SU-DHL-6 (cell line): ENCODE measurements at regions not wholly inside any gene's neighbourhood (a gene's known extent, or its start where the extent isn't known, plus 50 kb on each side); places are given as distances from the start of the nearest gene placed in this dataset.

Experiments
- H2AFZ ChIP-seq: fragments of 200-600 bp; sonication (generic); 2 replicates; pipeline ENCODE4 v1.6.1; 2014; ENCODE audit warnings: low read depth, mild to moderate bottlenecking, moderate library complexity, mixed read lengths, antibody characterized with exemption, low read length; ENCODE audit not compliant: severe bottlenecking
- H3F3A ChIP-seq: fragments of 200-600 bp; shearing (Covaris generic); 2 replicates; pipeline ENCODE4 v1.6.0; 2016; ENCODE audit warnings: antibody characterized with exemption, mild to moderate bottlenecking; ENCODE audit not compliant: insufficient read depth
- H3K27ac ChIP-seq: fragments of 200-600 bp; sonication (generic); 2 replicates; pipeline ENCODE4 v1.5.1; 2016; ENCODE audit warnings: low read depth, mild to moderate bottlenecking, low read length, moderate library complexity, mixed read lengths
- H3K27me3 ChIP-seq: fragments of 200-600 bp; sonication (generic), shearing (Covaris generic); 2 replicates; pipeline ENCODE4 v1.6.0; 2014; ENCODE audit warnings: mild to moderate bottlenecking, low read length
- H3K36me3 ChIP-seq: fragments of 200-600 bp; sonication (generic); 2 replicates; pipeline ENCODE4 v1.6.1; 2014; ENCODE audit warnings: mild to moderate bottlenecking, low read length, mixed read lengths
- H3K4me2 ChIP-seq: fragments of 300-600, 200-600 bp; shearing (Covaris generic), sonication (generic); 2 replicates; pipeline ENCODE4 v1.6.0; 2014; ENCODE audit warnings: low read length, low read depth, mild to moderate bottlenecking; ENCODE audit not compliant: poor library complexity, severe bottlenecking
- H3K4me3 ChIP-seq: fragments of 200-600 bp; sonication (generic); 2 replicates; pipeline ENCODE4 v1.5.1; 2014; ENCODE audit warnings: antibody characterized with exemption, low read length, mild to moderate bottlenecking, mixed read lengths; ENCODE audit not compliant: insufficient read depth, poor library complexity, severe bottlenecking
- H3K79me2 ChIP-seq: fragments of 200-600 bp; sonication (generic); 2 replicates; pipeline ENCODE4 v1.6.1; 2014; ENCODE audit warnings: mild to moderate bottlenecking, low read length, moderate library complexity; ENCODE audit not compliant: insufficient read depth
- H3K9ac ChIP-seq: fragments of 200-600 bp; sonication (generic); 2 replicates; pipeline ENCODE4 v1.7.0; 2014; ENCODE audit warnings: mild to moderate bottlenecking, low read length
- H3K9me2 ChIP-seq: fragments of 200-600 bp; sonication (generic); replicated peaks from 2 replicates; pipeline ENCODE4 v1.6.1; 2014; ENCODE audit warnings: low read length; ENCODE audit not compliant: insufficient read depth
- H3K9me3 ChIP-seq: fragments of 200-600 bp; sonication (generic); 2 replicates; pipeline ENCODE4 v1.6.1; 2014; ENCODE audit warnings: low read length, mixed read lengths; ENCODE audit not compliant: insufficient read depth
- H4K20me1 ChIP-seq: fragments of 200-600 bp; sonication (generic); 2 replicates; pipeline ENCODE4 v1.6.1; 2014; ENCODE audit warnings: low read depth, mild to moderate bottlenecking, antibody characterized with exemption, low read length, moderate library complexity, mixed read lengths
- EZH2phosphoT487 ChIP-seq: fragments of 200-600 bp; sonication (generic), shearing (Covaris generic); conservative IDR thresholded peaks from 2 replicates; pipeline ENCODE4 v1.6.1; 2018; ENCODE audit warnings: mild to moderate bottlenecking, antibody characterized with exemption, low read length, moderate library complexity, mixed read lengths
- TF ChIP-seq, protein P1 (sequence below): fragments of 200-600 bp; sonication (generic); IDR thresholded peaks from one replicate; pipeline ENCODE4 v1.5.1; 2017; ENCODE audit warnings: antibody characterized with exemption, mild to moderate bottlenecking, low read length, moderate library complexity; ENCODE audit not compliant: insufficient read depth, poor library complexity, severe bottlenecking

DNA sequence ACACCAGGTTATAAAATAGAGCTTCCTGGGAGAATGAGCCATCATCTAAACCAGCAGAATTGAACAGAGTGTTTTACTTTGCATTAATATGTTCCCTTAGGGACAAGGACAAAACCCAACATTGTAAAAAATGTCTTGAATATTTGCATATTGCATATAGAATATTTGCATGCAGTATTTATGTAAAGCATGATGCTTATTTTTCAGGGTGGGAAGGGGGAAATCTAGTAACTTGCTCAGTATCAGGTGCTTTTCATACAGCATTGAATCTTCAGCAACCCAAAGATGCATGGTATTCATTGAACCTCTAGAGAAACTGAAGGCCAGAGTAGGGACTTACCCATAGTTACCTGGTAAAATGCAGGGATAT is 409.2 kb upstream of the ZMIZ1 start:
- Histone ChIP-seq H3K4me3 (no peak overlapping the region), H3K9me3 (peaks cover 9% of the 10 kb centered on the region; the same call in 1 of the 2 replicates), H3K27ac (peak overlapping the region; percentile 94), H2AFZ (peak overlapping the region; percentile 7), H3K9me2 (no peaks in the 10 kb centered on the region), H3K27me3 (no peaks in the 10 kb centered on the region), H3K79me2 (no peaks in the 10 kb centered on the region), H3K9ac (no peak overlapping the region), H3F3A (peaks cover 16% of the 10 kb centered on the region), H4K20me1 (no peaks in the 10 kb centered on the region), H3K36me3 (no peaks in the 10 kb centered on the region), H3K4me2 (peak overlapping the region; percentile 69)
- TF ChIP-seq, protein P1, sequence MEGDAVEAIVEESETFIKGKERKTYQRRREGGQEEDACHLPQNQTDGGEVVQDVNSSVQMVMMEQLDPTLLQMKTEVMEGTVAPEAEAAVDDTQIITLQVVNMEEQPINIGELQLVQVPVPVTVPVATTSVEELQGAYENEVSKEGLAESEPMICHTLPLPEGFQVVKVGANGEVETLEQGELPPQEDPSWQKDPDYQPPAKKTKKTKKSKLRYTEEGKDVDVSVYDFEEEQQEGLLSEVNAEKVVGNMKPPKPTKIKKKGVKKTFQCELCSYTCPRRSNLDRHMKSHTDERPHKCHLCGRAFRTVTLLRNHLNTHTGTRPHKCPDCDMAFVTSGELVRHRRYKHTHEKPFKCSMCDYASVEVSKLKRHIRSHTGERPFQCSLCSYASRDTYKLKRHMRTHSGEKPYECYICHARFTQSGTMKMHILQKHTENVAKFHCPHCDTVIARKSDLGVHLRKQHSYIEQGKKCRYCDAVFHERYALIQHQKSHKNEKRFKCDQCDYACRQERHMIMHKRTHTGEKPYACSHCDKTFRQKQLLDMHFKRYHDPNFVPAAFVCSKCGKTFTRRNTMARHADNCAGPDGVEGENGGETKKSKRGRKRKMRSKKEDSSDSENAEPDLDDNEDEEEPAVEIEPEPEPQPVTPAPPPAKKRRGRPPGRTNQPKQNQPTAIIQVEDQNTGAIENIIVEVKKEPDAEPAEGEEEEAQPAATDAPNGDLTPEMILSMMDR, result no peak
- no peak for TF ChIP-seq EZH2phosphoT487

DNA sequence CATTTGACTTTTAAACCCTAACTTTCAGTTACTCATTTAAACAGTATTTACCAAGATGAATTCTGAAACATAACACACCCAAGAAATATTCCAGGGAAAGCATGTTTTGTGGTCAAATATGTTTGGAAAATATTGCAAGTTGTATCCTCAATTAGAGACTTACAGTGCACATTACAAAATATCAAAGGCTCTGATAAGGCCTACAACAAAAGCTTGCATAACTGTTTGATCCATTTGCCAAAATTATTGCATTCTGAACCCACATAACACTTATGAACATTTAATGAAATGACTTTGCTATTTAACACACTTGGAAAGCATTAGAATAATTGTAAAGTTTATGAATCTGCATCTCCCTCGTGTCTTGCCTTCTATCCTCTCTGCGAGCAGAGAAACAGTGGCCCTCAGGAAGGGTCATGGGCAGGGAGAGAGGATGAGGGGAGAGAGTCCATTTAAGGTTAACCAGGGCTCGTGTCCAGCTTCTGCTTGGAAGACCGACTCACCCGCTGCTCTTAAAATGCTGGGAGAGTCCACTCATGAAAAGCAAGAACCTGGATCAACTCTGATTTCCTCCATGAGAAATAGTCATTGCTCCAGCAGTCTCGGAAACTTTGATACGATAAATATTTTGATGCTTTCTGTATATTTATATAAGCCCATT is 408.2 kb upstream of the ZMIZ1 start:
- H3K9ac ChIP-seq, result no peak overlapping the region
- TF ChIP-seq, protein P1, result no peak
- TF ChIP-seq EZH2phosphoT487, result no peak
- H3K27me3 ChIP-seq, result no peaks in the 10 kb centered on the region
- no peaks in the 10 kb centered on the region for H3K36me3 ChIP-seq
- no peaks in the 10 kb centered on the region for H3K9me2 ChIP-seq
- H3K9me3 ChIP-seq, result peaks cover 19% of the 10 kb centered on the region; the same call in 1 of the 2 replicates
- no peak overlapping the region for H2AFZ ChIP-seq
- no peak overlapping the region for H3K27ac ChIP-seq
- H4K20me1 ChIP-seq, result no peaks in the 10 kb centered on the region
- H3K79me2 ChIP-seq, result no peaks in the 10 kb centered on the region
- H3K4me2 ChIP-seq, result no peak overlapping the region
- H3F3A ChIP-seq, result peaks cover 16% of the 10 kb centered on the region
- H3K4me3 ChIP-seq, result no peak overlapping the region

DNA sequence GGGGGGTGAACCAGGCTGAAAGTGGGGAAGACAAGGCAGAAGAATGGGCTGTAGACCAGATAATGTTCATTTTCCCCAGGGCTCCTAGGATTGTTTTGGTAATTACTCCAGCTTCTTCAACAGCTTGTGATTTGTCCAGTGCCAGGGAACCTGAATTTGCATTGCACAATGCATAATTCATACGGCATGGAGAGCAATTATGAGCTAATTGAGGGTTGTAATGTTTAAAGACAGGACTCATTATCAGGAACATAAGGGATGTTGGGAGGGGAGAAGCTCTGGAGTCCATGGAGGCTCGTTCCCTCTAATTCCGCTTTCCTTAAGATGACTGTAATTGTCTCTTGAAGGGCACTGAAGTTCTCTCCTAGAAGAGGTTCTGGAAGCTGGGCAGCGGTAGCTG is 405.0 kb upstream of the ZMIZ1 start:
- Histone ChIP-seq H4K20me1 (no peaks in the 10 kb centered on the region), H3K4me2 (no peak overlapping the region), H3F3A (peaks cover 8% of the 10 kb centered on the region; the same call in 1 of the 2 replicates), H3K9me2 (no peaks in the 10 kb centered on the region), H3K27ac (no peak overlapping the region), H3K4me3 (no peak overlapping the region), H3K79me2 (no peaks in the 10 kb centered on the region), H3K9ac (no peak overlapping the region), H3K9me3 (peaks cover 19% of the 10 kb centered on the region; the same call in 1 of the 2 replicates), H2AFZ (no peak overlapping the region), H3K27me3 (no peaks in the 10 kb centered on the region), H3K36me3 (no peaks in the 10 kb centered on the region)
- no peak for TF ChIP-seq EZH2phosphoT487
- TF ChIP-seq, protein P1, result no peak
